Ascending aorta (tissue), 2 donors: ENCODE measurements at regions not wholly inside any gene's neighbourhood (a gene's known extent, or its start where the extent isn't known, plus 50 kb on each side); places are given as distances from the start of the nearest gene placed in this dataset.

Experiments
- DNase-seq, 2 donors: peaks; one replicate each; pipeline ENCODE4 v3.0.0-alpha.2; 2019; ENCODE audit warnings: low spot score in 2 of 2
- H3K27ac ChIP-seq, 2 donors: fragments of 200-600 bp; sonication (generic); one replicate each; pipeline ENCODE4 v1.5.1; 2016 to 2017; ENCODE audit warnings: mild to moderate bottlenecking in 1 of 2
- H3K27me3 ChIP-seq: fragments of 200-600 bp; sonication (generic); one replicate; pipeline ENCODE4 v1.5.1; 2017
- H3K36me3 ChIP-seq, 2 donors: fragments of 200-600 bp; sonication (generic); one replicate each; pipeline ENCODE4 v1.5.1; 2016
- H3K4me1 ChIP-seq, 2 donors: fragments of 200-600 bp; sonication (generic); one replicate each; pipeline ENCODE4 v1.5.1; 2016 to 2017; ENCODE audit warnings: mild to moderate bottlenecking in 1 of 2
- H3K4me3 ChIP-seq, 2 donors: fragments of 200-600 bp; sonication (generic); one replicate each; pipeline ENCODE4 v1.5.1; 2016 to 2017; ENCODE audit warnings: mild to moderate bottlenecking in 1 of 2
- H3K9me3 ChIP-seq, 2 donors: fragments of 200-600 bp; sonication (generic); one replicate each; pipeline ENCODE4 v1.5.1; 2016
- CTCF ChIP-seq, 3 experiments: fragments of 200-600 bp in 2 of 3; fragments of 450-650 bp in 1 of 3; sonication (generic) in 2 of 3; IDR thresholded peaks; one replicate each; pipeline ENCODE4 v1.5.1; 2016 to 2019; ENCODE audit warnings: antibody characterized with exemption in 3 of 3, mild to moderate bottlenecking in 1 of 3, moderate library complexity in 1 of 3
- intact Hi-C: fragments of 100-400 bp; cut with DNase I; formaldehyde crosslinking; loops from one replicate; pipeline ENCODE4 v1.15.1; 2023

DNA sequence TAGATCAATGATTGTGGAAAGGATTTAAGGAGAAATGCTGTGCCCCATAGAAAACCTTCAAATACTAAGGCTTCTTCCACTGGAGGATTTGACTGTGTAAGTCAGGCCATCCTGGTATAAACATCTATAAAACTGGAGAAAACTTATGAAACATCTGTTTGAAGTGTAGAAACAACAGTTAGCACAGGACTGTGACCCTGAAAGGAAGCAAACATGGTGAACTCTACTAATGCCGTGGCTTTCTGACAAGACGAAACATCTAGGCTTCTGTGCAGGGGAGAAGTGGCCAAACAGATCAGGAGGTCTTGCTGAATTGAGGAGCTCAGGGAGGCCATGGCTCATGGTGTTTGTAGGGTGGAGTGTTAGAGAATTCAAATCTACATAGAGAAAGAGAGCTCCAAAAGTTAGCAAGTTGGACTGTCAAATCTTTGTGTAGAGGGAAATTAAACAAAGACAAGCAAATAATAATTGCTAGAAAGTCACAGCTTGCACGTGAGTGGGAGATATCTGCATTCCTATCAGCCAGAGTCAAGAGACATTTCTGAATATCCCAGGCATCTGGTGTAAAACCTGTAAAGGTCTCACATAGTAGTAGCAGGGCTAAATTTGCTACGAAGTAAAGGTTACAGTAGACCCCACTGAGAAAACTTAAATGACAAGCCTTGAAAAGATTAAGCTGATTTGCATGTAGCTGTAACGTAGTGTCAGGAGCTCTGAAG is 566.8 kb upstream of the B3GALT2 start:
- no peak overlapping the region for H3K27ac ChIP-seq
- no peak for DNase-seq
- no peak overlapping the region for H3K4me3 ChIP-seq
- TF ChIP-seq CTCF (IDR thresholded peaks at IDR 0.05) = no peak
- no peaks in the 10 kb centered on the region for H3K36me3 ChIP-seq
- H3K27me3 ChIP-seq = no peaks in the 10 kb centered on the region
- H3K9me3 ChIP-seq = no peaks in the 10 kb centered on the region
- intact Hi-C loops = no loop called here
- H3K4me1 ChIP-seq = no peaks in the 10 kb centered on the region

DNA sequence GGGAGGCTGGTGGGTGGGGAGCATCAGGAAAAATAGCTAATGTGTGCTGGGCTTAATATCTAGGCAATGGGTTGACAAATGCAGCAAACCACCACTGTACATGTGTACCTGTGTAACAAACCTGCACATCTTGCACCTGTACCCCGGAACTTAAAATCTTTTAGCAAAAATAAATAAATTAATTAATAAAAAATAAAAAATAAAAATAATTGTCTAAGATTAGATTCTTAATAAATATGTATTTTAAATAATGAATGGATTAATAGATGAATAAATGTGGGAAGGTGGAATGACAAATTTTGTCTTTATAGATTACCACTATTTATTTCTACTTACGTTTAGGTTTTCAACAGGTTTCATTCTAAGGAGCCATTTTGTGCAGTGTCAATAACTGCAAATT is 563.5 kb upstream of the B3GALT2 start:
- Histone ChIP-seq H3K27ac (no peak overlapping the region), H3K4me1 (no peaks in the 10 kb centered on the region), H3K27me3 (no peaks in the 10 kb centered on the region), H3K9me3 (no peaks in the 10 kb centered on the region), H3K36me3 (no peaks in the 10 kb centered on the region), H3K4me3 (no peak overlapping the region)
- DNase-seq = no peak
- TF ChIP-seq CTCF (IDR thresholded peaks at IDR 0.05) = no peak
- intact Hi-C loops = no loop called here

DNA sequence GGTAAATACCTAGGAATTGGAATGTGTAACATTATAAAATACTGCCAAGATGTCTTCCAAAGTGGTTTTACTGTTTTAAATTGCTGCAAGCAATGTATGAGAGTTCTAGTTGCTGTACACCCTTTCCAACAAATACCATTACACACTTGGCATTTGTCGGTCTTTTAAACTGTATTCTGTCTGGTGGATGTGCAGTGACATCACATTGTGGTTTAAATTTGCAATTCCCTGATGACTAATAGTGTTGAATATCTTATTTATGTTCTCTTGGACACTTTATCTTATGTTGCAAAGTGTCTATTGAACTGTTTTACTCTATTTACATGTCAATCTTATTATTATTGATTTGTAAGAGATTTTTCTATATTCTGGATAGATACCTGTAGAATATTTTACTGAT is 561.2 kb upstream of the B3GALT2 start:
- no peak overlapping the region for H3K27ac ChIP-seq
- H3K36me3 ChIP-seq = no peaks in the 10 kb centered on the region
- no peak for DNase-seq
- no peaks in the 10 kb centered on the region for H3K27me3 ChIP-seq
- no peak for TF ChIP-seq CTCF (IDR thresholded peaks at IDR 0.05)
- no peaks in the 10 kb centered on the region for H3K9me3 ChIP-seq
- H3K4me1 ChIP-seq = no peaks in the 10 kb centered on the region
- no peak overlapping the region for H3K4me3 ChIP-seq
- intact Hi-C loops = no loop called here

DNA sequence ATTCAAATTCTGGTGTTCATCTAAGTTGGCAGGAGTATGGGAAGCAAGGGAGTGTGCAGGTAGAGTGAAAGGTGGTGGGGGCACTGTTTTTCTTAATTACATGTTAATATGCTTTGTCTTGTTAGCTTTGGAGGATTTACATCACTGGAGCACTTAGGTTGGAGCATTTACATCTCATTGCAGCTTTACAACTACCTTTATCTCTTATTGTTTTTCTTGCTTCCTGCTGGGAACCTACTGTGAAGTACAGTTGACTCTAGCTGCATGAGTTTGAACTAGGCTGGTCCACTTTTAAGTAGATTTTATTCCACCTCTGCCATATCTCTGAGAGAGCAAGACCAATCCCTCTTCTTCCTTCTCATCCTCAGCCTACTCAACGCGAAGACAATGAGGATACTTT is 554.8 kb upstream of the B3GALT2 start:
- H3K9me3 ChIP-seq = no peaks in the 10 kb centered on the region
- no peak for TF ChIP-seq CTCF (IDR thresholded peaks at IDR 0.05)
- no peaks in the 10 kb centered on the region for H3K4me1 ChIP-seq
- H3K4me3 ChIP-seq = no peak overlapping the region
- no peak for DNase-seq
- intact Hi-C loops = no loop called here
- H3K36me3 ChIP-seq = no peaks in the 10 kb centered on the region
- no peaks in the 10 kb centered on the region for H3K27me3 ChIP-seq
- no peak overlapping the region for H3K27ac ChIP-seq

DNA sequence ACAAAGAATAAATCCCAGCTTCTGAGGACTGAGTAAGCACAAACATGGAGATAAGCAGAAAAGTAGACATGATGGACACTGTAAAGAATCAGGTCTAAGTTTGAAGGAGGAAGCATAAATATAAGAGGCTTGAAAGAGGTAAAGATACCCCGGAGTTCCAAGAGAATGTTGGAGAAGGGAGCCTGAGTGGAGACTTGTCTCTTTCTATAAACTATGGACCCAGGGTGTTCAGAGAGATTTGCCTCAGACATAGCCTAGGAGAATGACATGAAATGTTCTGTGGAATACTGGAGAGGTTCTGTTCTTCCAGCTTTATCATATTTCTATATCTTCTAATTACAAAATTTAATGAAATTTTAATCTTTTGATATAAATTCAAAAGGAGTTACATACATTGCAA is 554.3 kb upstream of the B3GALT2 start:
- no peak for DNase-seq
- H3K4me1 ChIP-seq = no peaks in the 10 kb centered on the region
- no peaks in the 10 kb centered on the region for H3K27me3 ChIP-seq
- H3K9me3 ChIP-seq = no peaks in the 10 kb centered on the region
- no peak for TF ChIP-seq CTCF (IDR thresholded peaks at IDR 0.05)
- no peaks in the 10 kb centered on the region for H3K36me3 ChIP-seq
- no peak overlapping the region for H3K27ac ChIP-seq
- intact Hi-C loops = no loop called here
- no peak overlapping the region for H3K4me3 ChIP-seq

- H3K4me1 ChIP-seq = no peaks in the 10 kb centered on the region
- no peaks in the 10 kb centered on the region for H3K36me3 ChIP-seq
- intact Hi-C loops = no loop called here
- TF ChIP-seq CTCF (IDR thresholded peaks at IDR 0.05) = no peak
- no peaks in the 10 kb centered on the region for H3K27me3 ChIP-seq
- no peak overlapping the region for H3K4me3 ChIP-seq
- no peak overlapping the region for H3K27ac ChIP-seq
- H3K9me3 ChIP-seq = no peaks in the 10 kb centered on the region
- DNase-seq = no peak
Observed at GRCh38 chr1:193736507-193736906, 550.1 kb upstream of the B3GALT2 start.
